Tibial artery (tissue), 4 donors: ENCODE measurements at regions not wholly inside any gene's neighbourhood (a gene's known extent, or its start where the extent isn't known, plus 50 kb on each side); places are given as distances from the start of the nearest gene placed in this dataset.

ENCODE experiments used
- DNase-seq, 2 donors: peaks; one replicate each; pipeline ENCODE4 v3.0.0-alpha.2; 2019
- H3K27ac ChIP-seq, 2 donors: fragments of 200-600 bp; sonication (generic) in 1 of 2; 1 replicate in 1 of 2; 2 replicates in 1 of 2; pipeline ENCODE4 v1.5.1; 2018 to 2019; ENCODE audit warnings: mild to moderate bottlenecking in 1 of 2
- H3K27me3 ChIP-seq, 2 donors: fragments of 200-600 bp; sonication (generic) in 1 of 2; one replicate each; pipeline versions ENCODE4 v1.5.1 to v1.6.0; 2016 to 2019
- H3K36me3 ChIP-seq, 3 donors: fragments of 200-600 bp; sonication (generic) in 2 of 3; one replicate each; pipeline ENCODE4 v1.5.1; 2016 to 2019; ENCODE audit warnings: mild to moderate bottlenecking in 2 of 3
- H3K4me1 ChIP-seq, 4 donors: fragments of 200-600 bp; sonication (generic) in 2 of 4; 1 replicate in 3 of 4; 2 replicates in 1 of 4; pipeline ENCODE4 v1.5.1; 2016 to 2019
- H3K4me3 ChIP-seq, 2 donors: fragments of 200-600 bp; sonication (generic) in 1 of 2; 1 replicate in 1 of 2; 2 replicates in 1 of 2; pipeline ENCODE4 v1.5.1; 2018 to 2019; ENCODE audit warnings: mild to moderate bottlenecking in 2 of 2
- H3K9me3 ChIP-seq, 3 donors: fragments of 200-600 bp; sonication (generic) in 1 of 3; one replicate each; pipeline ENCODE4 v1.5.1; 2016 to 2019
- intact Hi-C: fragments of 100-400 bp; cut with DNase I; formaldehyde crosslinking; loops from one replicate; pipeline ENCODE4 v1.15.0; 2023; ENCODE audit warnings: low total_unique reads
- TF ChIP-seq, protein P1 (sequence below), 2 experiments: fragments of 200-600 bp in 1 of 2; fragments of 450-650 bp in 1 of 2; IDR thresholded peaks; one replicate each; pipeline ENCODE4 v1.5.1; 2017 to 2019; ENCODE audit warnings: antibody characterized with exemption in 2 of 2, mild to moderate bottlenecking in 1 of 2, moderate library complexity in 1 of 2

GRCh38 chr1:168958562-168959289 lies 147.8 kb upstream of the ATP1B1 start:
- DNase-seq: no peak
- TF ChIP-seq, protein P1, sequence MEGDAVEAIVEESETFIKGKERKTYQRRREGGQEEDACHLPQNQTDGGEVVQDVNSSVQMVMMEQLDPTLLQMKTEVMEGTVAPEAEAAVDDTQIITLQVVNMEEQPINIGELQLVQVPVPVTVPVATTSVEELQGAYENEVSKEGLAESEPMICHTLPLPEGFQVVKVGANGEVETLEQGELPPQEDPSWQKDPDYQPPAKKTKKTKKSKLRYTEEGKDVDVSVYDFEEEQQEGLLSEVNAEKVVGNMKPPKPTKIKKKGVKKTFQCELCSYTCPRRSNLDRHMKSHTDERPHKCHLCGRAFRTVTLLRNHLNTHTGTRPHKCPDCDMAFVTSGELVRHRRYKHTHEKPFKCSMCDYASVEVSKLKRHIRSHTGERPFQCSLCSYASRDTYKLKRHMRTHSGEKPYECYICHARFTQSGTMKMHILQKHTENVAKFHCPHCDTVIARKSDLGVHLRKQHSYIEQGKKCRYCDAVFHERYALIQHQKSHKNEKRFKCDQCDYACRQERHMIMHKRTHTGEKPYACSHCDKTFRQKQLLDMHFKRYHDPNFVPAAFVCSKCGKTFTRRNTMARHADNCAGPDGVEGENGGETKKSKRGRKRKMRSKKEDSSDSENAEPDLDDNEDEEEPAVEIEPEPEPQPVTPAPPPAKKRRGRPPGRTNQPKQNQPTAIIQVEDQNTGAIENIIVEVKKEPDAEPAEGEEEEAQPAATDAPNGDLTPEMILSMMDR (IDR thresholded peaks at IDR 0.05): no peak
- H3K27ac ChIP-seq: no peak overlapping the region
- no peak overlapping the region for H3K4me3 ChIP-seq
- intact Hi-C loops: no loop called here
- no peaks in the 10 kb centered on the region for H3K36me3 ChIP-seq
- no peaks in the 10 kb centered on the region for H3K9me3 ChIP-seq
- H3K4me1 ChIP-seq: no peaks in the 10 kb centered on the region
- H3K27me3 ChIP-seq: no peaks in the 10 kb centered on the region

DNA sequence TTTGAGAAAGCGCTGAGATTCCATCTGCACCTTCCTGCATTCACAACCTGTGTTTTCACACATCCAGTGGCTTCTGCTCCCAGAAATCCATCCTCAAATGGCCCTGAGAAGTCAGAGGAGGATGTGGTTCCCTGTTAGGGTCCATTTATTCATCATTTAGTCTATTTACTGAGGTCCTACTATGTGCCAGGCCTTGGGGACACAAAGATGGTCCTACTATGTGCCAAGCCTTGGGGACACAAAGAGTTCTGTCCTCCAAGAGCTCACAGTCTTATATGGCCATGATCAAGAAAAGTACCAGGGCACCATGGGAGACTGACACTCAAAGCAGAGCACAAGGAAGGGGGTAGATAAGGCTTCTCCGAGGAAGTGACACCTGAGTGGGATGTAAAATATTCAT lies 147.1 kb upstream of the ATP1B1 start:
- TF ChIP-seq, protein P1 (IDR thresholded peaks at IDR 0.05): no peak
- no peaks in the 10 kb centered on the region for H3K27me3 ChIP-seq
- no peak for DNase-seq
- no peaks in the 10 kb centered on the region for H3K9me3 ChIP-seq
- no peaks in the 10 kb centered on the region for H3K36me3 ChIP-seq
- intact Hi-C loops: no loop called here
- H3K4me1 ChIP-seq: no peaks in the 10 kb centered on the region
- no peak overlapping the region for H3K4me3 ChIP-seq
- H3K27ac ChIP-seq: no peak overlapping the region

- Histone ChIP-seq H3K27ac (no peak overlapping the region), H3K36me3 (no peaks in the 10 kb centered on the region), H3K4me3 (no peak overlapping the region), H3K4me1 (no peaks in the 10 kb centered on the region), H3K9me3 (no peaks in the 10 kb centered on the region), H3K27me3 (no peaks in the 10 kb centered on the region)
- intact Hi-C loops: no loop called here
- TF ChIP-seq, protein P1 (IDR thresholded peaks at IDR 0.05): no peak
- no peak for DNase-seq
Observed at GRCh38 chr1:168960114-168960513, 146.4 kb upstream of the ATP1B1 start.

GRCh38 chr1:168960595-168960994 lies 145.9 kb upstream of the ATP1B1 start:
- intact Hi-C loops: no loop called here
- DNase-seq: no peak
- H3K9me3 ChIP-seq: no peaks in the 10 kb centered on the region
- H3K27ac ChIP-seq: no peak overlapping the region
- no peak overlapping the region for H3K4me3 ChIP-seq
- H3K36me3 ChIP-seq: no peaks in the 10 kb centered on the region
- no peaks in the 10 kb centered on the region for H3K4me1 ChIP-seq
- TF ChIP-seq, protein P1 (IDR thresholded peaks at IDR 0.05): no peak
- H3K27me3 ChIP-seq: no peaks in the 10 kb centered on the region

- no peaks in the 10 kb centered on the region for H3K36me3 ChIP-seq
- TF ChIP-seq, protein P1 (IDR thresholded peaks at IDR 0.05): no peak
- no peak overlapping the region for H3K27ac ChIP-seq
- no peak overlapping the region for H3K4me3 ChIP-seq
- H3K4me1 ChIP-seq: no peaks in the 10 kb centered on the region
- no peaks in the 10 kb centered on the region for H3K27me3 ChIP-seq
- H3K9me3 ChIP-seq: no peaks in the 10 kb centered on the region
- no peak for DNase-seq
- intact Hi-C loops: no loop called here
Observed at GRCh38 chr1:168963601-168964000, 142.9 kb upstream of the ATP1B1 start.

- H3K36me3 ChIP-seq: no peaks in the 10 kb centered on the region
- no peaks in the 10 kb centered on the region for H3K4me1 ChIP-seq
- DNase-seq: no peak
- intact Hi-C loops: no loop called here
- H3K27ac ChIP-seq: no peak overlapping the region
- no peaks in the 10 kb centered on the region for H3K27me3 ChIP-seq
- no peak overlapping the region for H3K4me3 ChIP-seq
- TF ChIP-seq, protein P1 (IDR thresholded peaks at IDR 0.05): no peak
- no peaks in the 10 kb centered on the region for H3K9me3 ChIP-seq
Observed at GRCh38 chr1:168964478-168964877, 142.0 kb upstream of the ATP1B1 start.
